ENCODE measurements at regions not wholly inside any gene's neighbourhood (a gene's known extent, or its start where the extent isn't known, plus 50 kb on each side); places are given as distances from the start of the nearest gene placed in this dataset.
A peak's percentile ranks its signal among the peaks of the same experiment; 100 is the strongest.

GRCh38 chr9:79023134-79023580 lies 548.6 kb upstream of the TLE4 start:
- TF ChIP-seq, protein P1, sequence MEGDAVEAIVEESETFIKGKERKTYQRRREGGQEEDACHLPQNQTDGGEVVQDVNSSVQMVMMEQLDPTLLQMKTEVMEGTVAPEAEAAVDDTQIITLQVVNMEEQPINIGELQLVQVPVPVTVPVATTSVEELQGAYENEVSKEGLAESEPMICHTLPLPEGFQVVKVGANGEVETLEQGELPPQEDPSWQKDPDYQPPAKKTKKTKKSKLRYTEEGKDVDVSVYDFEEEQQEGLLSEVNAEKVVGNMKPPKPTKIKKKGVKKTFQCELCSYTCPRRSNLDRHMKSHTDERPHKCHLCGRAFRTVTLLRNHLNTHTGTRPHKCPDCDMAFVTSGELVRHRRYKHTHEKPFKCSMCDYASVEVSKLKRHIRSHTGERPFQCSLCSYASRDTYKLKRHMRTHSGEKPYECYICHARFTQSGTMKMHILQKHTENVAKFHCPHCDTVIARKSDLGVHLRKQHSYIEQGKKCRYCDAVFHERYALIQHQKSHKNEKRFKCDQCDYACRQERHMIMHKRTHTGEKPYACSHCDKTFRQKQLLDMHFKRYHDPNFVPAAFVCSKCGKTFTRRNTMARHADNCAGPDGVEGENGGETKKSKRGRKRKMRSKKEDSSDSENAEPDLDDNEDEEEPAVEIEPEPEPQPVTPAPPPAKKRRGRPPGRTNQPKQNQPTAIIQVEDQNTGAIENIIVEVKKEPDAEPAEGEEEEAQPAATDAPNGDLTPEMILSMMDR (IDR thresholded peaks at IDR 0.05; ENCODE audit: insufficient read depth, low read depth, low read length): no peak
- H3K4me3 ChIP-seq (ENCODE audit: low read depth, low read length): no peak overlapping the region
- peak; percentile 84 for DNase-seq (ENCODE audit: low read depth)

DNA sequence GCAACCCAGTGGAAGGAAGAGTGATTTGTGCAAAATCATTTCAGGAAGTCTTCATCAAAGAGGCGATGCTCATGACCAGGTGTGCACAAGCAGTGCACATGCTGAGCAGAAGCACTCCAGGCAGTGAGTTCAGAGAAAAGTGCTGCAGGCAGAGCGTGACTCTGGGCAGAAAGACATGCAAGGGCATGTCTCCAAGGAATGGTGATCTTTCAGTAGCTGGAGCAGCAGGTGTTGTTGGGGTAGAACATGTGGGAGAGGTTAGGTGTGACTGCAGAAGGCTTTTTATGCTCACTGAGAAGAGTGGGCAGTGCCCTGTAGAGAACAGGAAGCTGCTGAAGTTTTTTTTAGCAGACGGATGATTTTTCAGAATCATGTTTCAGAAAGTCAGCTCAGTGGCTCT lies 545.4 kb upstream of the TLE4 start:
- TF ChIP-seq, protein P1 (IDR thresholded peaks at IDR 0.05; ENCODE audit: insufficient read depth, low read depth, low read length): no peak
- H3K4me3 ChIP-seq (ENCODE audit: low read depth, low read length): no peak overlapping the region
- no peak for DNase-seq (ENCODE audit: low read depth)

DNA sequence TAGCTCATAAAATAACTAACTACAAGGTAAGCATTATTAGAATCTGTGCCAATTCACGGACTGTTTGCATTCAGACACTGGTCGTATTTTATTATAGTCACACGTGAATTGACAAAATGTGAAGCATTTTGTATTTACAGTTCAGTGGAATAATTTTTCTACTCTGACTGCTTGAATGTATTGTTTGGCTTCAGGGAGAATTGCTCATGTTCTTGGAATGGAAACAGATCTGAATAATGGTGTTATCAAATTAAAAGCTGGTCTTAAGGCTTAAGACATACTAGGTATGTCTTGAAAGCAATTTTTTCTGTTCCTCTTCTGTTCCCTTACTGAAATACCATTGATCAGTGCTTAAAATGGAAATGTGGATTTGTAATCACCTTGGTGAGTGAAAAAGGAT lies 543.7 kb upstream of the TLE4 start:
- H3K4me3 ChIP-seq (ENCODE audit: low read depth, low read length): no peak overlapping the region
- TF ChIP-seq, protein P1 (IDR thresholded peaks at IDR 0.05; ENCODE audit: insufficient read depth, low read depth, low read length): no peak
- peak; percentile 43 for DNase-seq (ENCODE audit: low read depth)

DNA sequence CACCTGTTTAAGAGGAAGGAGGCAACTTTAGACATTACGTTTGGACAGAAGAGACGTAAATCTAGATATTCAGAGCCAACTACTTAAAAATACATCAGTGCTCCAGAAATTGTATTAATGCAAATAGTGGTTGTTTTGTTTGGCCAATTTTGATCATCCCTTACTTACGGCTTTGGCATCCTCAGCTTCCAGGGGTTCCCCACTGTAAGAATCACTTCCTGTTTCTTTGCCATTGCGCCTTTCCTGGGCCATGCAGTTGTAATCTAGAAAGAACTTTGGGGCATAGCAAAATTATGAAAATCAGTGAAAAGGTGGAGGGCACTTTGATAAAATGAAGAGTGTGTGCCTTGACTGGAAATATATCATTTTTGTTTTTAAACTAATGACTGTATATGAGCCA lies 537.2 kb upstream of the TLE4 start:
- DNase-seq (ENCODE audit: low read depth): no peak
- TF ChIP-seq, protein P1 (IDR thresholded peaks at IDR 0.05; ENCODE audit: insufficient read depth, low read depth, low read length): no peak
- H3K4me3 ChIP-seq (ENCODE audit: low read depth, low read length): no peak overlapping the region

DNA sequence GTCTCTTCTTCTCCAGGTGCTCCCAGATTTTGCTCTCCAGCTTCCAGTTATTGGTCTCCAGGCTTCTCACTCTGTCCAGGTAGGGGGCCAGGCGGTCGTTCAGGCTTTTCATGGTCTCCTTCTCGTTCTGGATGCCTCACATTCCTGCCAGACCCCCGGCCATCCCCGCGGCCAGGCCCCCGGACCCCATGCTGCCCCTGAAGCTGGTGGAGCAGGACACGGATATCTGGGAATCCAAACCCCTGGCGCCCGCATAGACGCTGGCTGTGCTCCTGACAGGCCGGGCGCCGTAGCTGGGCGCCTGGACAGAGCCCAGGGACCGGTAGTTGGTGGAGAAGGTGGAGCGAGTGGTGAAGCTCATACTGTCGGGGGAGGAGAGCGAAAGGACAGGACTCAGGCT lies 534.4 kb upstream of the TLE4 start:
- DNase-seq (ENCODE audit: low read depth): no peak
- TF ChIP-seq, protein P1 (IDR thresholded peaks at IDR 0.05; ENCODE audit: insufficient read depth, low read depth, low read length): no peak
- H3K4me3 ChIP-seq (ENCODE audit: low read depth, low read length): no peak overlapping the region

DNA sequence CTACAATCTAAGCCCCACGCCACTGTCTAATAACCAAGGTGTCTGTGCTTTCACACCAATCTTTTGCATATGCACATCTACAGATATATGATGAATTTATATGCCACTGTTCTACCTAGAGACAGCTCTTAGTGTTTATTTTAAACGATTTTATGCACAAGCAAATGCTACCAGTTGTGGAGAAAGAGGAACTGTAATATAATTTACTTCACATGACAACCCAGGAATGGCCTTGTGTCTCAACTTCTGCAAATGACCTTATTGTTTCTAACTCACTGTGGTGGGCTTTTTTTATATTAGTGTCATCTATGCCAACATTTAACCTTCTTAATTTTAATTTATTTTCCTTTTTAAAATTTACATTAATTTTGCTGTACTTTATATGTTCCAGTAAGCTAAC lies 531.1 kb upstream of the TLE4 start:
- TF ChIP-seq, protein P1 (IDR thresholded peaks at IDR 0.05; ENCODE audit: insufficient read depth, low read depth, low read length): no peak
- H3K4me3 ChIP-seq (ENCODE audit: low read depth, low read length): no peak overlapping the region
- no peak for DNase-seq (ENCODE audit: low read depth)

GRCh38 chr9:79041266-79041665 lies 530.5 kb upstream of the TLE4 start:
- no peak for DNase-seq (ENCODE audit: low read depth)
- no peak overlapping the region for H3K4me3 ChIP-seq (ENCODE audit: low read depth, low read length)
- TF ChIP-seq, protein P1 (IDR thresholded peaks at IDR 0.05; ENCODE audit: insufficient read depth, low read depth, low read length): no peak

Data from fibroblast of villous mesenchyme (primary cell).